ENCODE measurements at regions not wholly inside any gene's neighbourhood (a gene's known extent, or its start where the extent isn't known, plus 50 kb on each side); places are given as distances from the start of the nearest gene placed in this dataset.
"Not testable (repeated sequence)": the region's sequence is repeated elsewhere in the genome, so short reads cannot be mapped to it uniquely, and the experiment has no call there.

GRCh38 chr6:77105091-77105490 lies 358.2 kb downstream of the HTR1B start:
- Histone ChIP-seq H3K4me3 (ENCODE audit: low read depth, low read length) (no peak overlapping the region), H3K36me3 (no peaks in the 10 kb centered on the region), H3K4me1 (no peaks in the 10 kb centered on the region), H3K9me3 (no peaks in the 10 kb centered on the region), H3K27me3 (no peaks in the 10 kb centered on the region)
- no peak for DNase-seq
- no peak for TF ChIP-seq CTCF (IDR thresholded peaks at IDR 0.05; ENCODE audit: low read depth, low read length)

GRCh38 chr6:77097940-77098339 lies 365.4 kb downstream of the HTR1B start:
- no peak for TF ChIP-seq CTCF (IDR thresholded peaks at IDR 0.05; ENCODE audit: low read depth, low read length)
- Histone ChIP-seq H3K4me3 (ENCODE audit: low read depth, low read length) (no peak overlapping the region), H3K4me1 (no peaks in the 10 kb centered on the region), H3K36me3 (no peaks in the 10 kb centered on the region), H3K27me3 (no peaks in the 10 kb centered on the region; the same call in 1 of the 2 replicates), H3K9me3 (no peaks in the 10 kb centered on the region)
- no peak for DNase-seq

GRCh38 chr6:77095936-77096627 lies 367.2 kb downstream of the HTR1B start:
- Histone ChIP-seq H3K4me3 (ENCODE audit: low read depth, low read length) (no peak overlapping the region), H3K4me1 (no peaks in the 10 kb centered on the region), H3K36me3 (no peaks in the 10 kb centered on the region), H3K27me3 (no peaks in the 10 kb centered on the region; the same call in 1 of the 2 replicates), H3K9me3 (no peaks in the 10 kb centered on the region)
- no peak for TF ChIP-seq CTCF (IDR thresholded peaks at IDR 0.05; ENCODE audit: low read depth, low read length)
- no peak for DNase-seq

GRCh38 chr6:77094821-77095220 lies 368.5 kb downstream of the HTR1B start:
- no peaks in the 10 kb centered on the region for H3K36me3 ChIP-seq
- DNase-seq: no peak
- no peaks in the 10 kb centered on the region for H3K4me1 ChIP-seq
- no peak overlapping the region for H3K4me3 ChIP-seq (ENCODE audit: low read depth, low read length)
- H3K9me3 ChIP-seq: no peaks in the 10 kb centered on the region
- no peaks in the 10 kb centered on the region; the same call in 1 of the 2 replicates for H3K27me3 ChIP-seq
- TF ChIP-seq CTCF (IDR thresholded peaks at IDR 0.05; ENCODE audit: low read depth, low read length): no peak

GRCh38 chr6:77092971-77093370 lies 370.3 kb downstream of the HTR1B start:
- no peak for DNase-seq
- Histone ChIP-seq H3K27me3 (no peaks in the 10 kb centered on the region; the same call in 1 of the 2 replicates), H3K4me1 (no peaks in the 10 kb centered on the region), H3K4me3 (ENCODE audit: low read depth, low read length) (no peak overlapping the region), H3K36me3 (no peaks in the 10 kb centered on the region), H3K9me3 (no peaks in the 10 kb centered on the region)
- no peak for TF ChIP-seq CTCF (IDR thresholded peaks at IDR 0.05; ENCODE audit: low read depth, low read length)

- DNase-seq: no peak
- H3K9me3 ChIP-seq: no peaks in the 10 kb centered on the region
- H3K27me3 ChIP-seq: no peaks in the 10 kb centered on the region
- H3K4me1 ChIP-seq: no peaks in the 10 kb centered on the region
- TF ChIP-seq CTCF (IDR thresholded peaks at IDR 0.05; ENCODE audit: low read depth, low read length): no peak
- no peak overlapping the region for H3K4me3 ChIP-seq (ENCODE audit: low read depth, low read length)
- no peaks in the 10 kb centered on the region for H3K36me3 ChIP-seq
These were observed 373.5 kb downstream of the HTR1B start for GRCh38 chr6:77089776-77090175.

- not testable (repeated sequence) for H3K27me3 ChIP-seq; H3K9me3 ChIP-seq; DNase-seq; H3K4me1 ChIP-seq; H3K36me3 ChIP-seq; H3K4me3 ChIP-seq (ENCODE audit: low read depth, low read length)
These were observed 375.4 kb downstream of the HTR1B start for GRCh38 chr6:77087794-77088318.

Measured in BE2C (cell line).